Body of pancreas (tissue), 4 donors: ENCODE measurements at regions not wholly inside any gene's neighbourhood (a gene's known extent, or its start where the extent isn't known, plus 50 kb on each side); places are given as distances from the start of the nearest gene placed in this dataset.

Source experiments
- POLR2A ChIP-seq, 3 donors: fragments of 450-650 bp; IDR thresholded peaks; one replicate each; pipeline ENCODE4 v1.6.1; 2016; ENCODE audit warnings: antibody characterized with exemption in 3 of 3, mild to moderate bottlenecking in 2 of 3
- TF ChIP-seq, protein P1 (sequence below), 7 experiments: fragments of 450-650 bp in 4 of 7; fragments of 200-600 bp in 3 of 7; sonication (generic) in 3 of 7; IDR thresholded peaks; one replicate each; pipeline ENCODE4 v1.5.1; 2016 to 2019; ENCODE audit warnings: antibody characterized with exemption in 7 of 7

DNA sequence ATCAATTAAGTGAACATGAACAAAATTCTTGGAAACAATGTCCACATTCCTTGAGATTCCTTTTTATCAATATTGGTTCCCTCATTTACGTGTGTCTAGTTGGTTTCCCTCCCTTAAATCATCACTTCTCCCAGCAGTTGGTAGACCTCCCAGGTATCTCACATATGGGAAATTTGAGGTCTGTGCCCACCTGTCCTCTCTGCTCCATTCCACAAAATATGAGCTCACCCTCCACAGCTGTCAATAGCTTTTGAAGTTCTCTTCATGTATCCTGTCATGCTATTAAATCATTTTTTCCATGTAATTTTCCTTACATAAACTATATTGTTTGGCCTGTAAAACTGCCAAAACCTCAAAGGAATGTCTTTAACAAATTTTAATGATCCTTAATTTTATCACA lies 992.2 kb upstream of the ACVR2A start:
- no peak for TF ChIP-seq POLR2A (IDR thresholded peaks at IDR 0.05)
- TF ChIP-seq, protein P1, sequence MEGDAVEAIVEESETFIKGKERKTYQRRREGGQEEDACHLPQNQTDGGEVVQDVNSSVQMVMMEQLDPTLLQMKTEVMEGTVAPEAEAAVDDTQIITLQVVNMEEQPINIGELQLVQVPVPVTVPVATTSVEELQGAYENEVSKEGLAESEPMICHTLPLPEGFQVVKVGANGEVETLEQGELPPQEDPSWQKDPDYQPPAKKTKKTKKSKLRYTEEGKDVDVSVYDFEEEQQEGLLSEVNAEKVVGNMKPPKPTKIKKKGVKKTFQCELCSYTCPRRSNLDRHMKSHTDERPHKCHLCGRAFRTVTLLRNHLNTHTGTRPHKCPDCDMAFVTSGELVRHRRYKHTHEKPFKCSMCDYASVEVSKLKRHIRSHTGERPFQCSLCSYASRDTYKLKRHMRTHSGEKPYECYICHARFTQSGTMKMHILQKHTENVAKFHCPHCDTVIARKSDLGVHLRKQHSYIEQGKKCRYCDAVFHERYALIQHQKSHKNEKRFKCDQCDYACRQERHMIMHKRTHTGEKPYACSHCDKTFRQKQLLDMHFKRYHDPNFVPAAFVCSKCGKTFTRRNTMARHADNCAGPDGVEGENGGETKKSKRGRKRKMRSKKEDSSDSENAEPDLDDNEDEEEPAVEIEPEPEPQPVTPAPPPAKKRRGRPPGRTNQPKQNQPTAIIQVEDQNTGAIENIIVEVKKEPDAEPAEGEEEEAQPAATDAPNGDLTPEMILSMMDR (IDR thresholded peaks at IDR 0.05): no peak
